ENCODE measurements at regions not wholly inside any gene's neighbourhood (a gene's known extent, or its start where the extent isn't known, plus 50 kb on each side); places are given as distances from the start of the nearest gene placed in this dataset.
"Not testable (repeated sequence)": the region's sequence is repeated elsewhere in the genome, so short reads cannot be mapped to it uniquely, and the experiment has no call there.

DNA sequence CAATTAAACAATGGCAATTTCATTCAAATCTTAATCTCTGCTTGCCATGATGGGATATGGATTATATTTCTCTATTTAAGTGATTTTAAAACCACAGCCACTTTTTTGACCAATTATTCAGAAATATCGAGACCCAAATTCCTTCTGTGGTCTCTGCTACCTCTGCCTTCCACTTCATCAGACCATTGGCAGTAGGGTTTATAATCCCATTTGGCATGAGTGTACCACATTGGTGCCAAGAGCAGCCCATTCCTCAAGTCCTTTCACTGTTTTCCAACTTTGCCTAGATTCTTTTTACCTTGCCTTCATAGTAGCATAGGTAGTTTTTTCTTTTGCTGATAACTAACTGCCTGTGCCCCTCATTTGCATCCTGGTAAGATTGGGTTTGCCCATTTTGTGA lies 319.9 kb downstream of the ARL4A start:
- DNase-seq: no peak

GRCh38 chr7:13009517-13009916 lies 322.1 kb downstream of the ARL4A start:
- DNase-seq: no peak

GRCh38 chr7:13014011-13014410 lies 326.6 kb downstream of the ARL4A start:
- DNase-seq: no peak

DNA sequence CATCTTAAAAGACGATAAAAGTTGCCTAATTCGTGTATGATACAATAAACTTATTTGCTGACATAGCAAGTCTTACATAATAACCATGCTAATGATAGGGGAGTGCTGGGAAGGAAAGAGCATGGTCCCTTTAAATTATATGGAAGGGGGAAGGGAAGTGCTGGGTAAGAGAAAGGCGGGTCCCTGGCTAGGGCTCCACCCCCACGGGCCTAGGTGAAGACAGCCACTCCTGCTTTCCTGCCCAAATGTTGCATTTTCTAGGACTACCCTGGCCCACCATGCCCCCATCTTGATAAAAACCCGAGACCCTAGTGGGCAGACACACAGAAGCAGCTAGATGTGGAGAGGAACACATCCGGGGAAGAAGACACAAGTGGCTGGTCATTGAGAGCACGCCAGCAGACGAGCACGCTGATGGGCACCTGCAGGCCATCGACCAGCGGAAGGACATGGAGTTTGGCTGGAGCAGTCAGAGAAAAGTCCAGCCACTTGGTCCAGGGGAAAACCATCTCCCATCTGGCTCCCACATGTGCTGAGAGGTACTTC lies 328.7 kb downstream of the ARL4A start:
- DNase-seq: no peak

- DNase-seq: no peak
Observed at GRCh38 chr7:13016592-13017332, 329.3 kb downstream of the ARL4A start.

DNA sequence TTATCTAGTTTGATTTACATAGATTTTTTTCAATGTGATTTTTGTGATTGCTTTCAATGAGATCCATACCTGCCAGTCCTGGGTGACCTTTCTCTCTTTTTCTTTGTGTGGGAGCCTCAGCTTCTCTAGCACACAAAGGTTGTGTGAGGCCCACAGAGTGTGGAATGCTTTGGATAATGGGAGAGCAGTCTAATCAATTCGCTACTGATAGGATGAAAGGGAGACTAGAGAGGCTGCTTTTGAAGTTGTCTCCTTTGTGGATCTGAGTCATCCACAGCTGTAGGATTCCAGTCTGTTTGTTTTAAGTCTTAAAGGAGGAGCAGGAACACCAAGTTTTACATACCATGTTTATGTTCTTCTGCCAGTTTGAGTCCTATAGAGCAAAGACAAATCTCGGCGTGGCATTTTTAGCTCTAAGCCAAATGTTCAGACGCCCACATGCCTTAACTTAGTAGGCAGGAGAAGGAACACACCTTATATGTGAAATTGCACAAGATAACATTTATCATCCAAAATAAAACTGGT lies 330.0 kb downstream of the ARL4A start:
- no peak for DNase-seq

DNA sequence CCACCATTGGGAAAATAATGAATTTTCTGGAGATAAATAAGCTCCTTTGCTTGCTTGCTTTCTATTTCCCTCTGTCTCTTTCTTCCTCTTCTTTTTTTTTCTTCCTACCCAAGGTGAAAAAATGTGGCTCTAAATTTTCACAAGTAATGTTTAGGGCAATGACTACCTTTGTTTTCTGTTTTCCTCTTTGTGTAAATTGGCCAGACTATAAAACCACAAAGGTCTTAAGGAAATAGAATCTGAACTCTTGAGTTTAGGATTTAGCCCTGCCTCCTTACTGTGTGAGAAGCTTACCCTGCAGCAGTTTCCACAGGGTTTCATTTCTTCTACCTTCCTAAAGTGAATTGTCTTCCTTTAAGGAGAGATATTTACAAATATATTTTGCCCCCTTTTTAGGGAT lies 330.4 kb downstream of the ARL4A start:
- no peak for DNase-seq

- no peak for DNase-seq
Observed at GRCh38 chr7:13021566-13022300, 334.3 kb downstream of the ARL4A start.

DNA sequence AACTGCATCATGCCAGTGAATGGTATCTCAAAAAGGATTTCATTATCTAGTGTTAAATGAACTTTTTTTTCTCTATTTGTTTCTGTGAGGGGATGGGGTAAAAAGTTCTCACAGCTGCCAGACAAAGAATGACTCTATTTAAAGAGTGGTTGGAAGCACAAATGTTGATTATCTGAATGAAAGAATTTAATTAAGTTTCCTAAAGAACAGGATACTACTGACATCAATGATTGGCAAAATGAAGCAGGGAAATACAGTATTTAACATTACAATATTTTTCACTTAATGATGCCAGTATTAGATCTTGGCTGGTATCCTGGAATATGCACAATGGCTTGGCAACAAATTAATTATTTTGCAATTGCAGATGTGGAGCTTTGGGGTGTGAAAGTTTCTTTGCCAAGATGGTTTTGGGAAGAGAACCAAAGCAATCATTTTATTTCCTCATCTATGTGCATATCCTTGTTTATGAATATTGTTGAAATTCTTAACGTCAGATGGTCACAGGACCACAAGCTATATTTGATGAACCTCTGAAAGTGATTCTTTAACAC lies 336.8 kb downstream of the ARL4A start:
- no peak for DNase-seq

- not testable (repeated sequence) for DNase-seq
Observed at GRCh38 chr7:13025043-13025442, 337.6 kb downstream of the ARL4A start.

GRCh38 chr7:13027321-13027720 lies 339.9 kb downstream of the ARL4A start:
- no peak for DNase-seq

DNA sequence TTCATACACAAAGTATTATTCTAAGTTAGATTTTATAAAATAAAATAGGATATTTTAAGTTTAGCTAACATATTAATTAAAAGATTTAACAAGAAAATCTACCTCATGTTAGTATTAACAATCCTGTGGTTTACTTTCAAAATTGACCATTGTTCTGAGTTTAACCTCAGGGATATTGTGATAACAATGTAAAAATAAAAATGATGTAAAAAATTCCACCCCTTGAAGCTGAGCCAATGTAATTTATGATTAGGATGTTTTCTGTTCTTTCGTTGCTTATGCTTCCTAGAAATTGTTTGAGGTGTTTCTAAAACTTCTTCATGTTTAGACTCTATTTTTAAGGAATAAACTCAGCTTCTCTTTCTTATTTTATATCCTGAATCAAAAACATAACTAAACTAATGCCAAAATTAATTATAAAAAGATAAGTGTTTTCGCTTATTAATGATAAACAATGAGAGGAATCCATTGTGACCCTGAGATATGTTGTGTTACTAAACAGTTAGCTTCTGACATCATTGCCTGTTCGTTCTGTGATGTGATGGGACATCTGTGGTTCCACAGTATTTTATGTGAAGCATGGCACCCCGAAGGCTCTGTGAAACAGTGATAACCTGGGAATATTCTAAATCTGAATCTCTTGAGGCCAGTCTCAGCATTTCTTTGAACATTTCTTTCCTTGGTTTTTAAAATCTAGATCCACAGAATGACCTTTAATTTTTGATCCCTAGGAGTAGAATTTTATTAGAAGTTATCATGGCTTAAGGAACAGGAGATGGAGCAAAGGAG lies 340.8 kb downstream of the ARL4A start:
- no peak for DNase-seq

- no peak for DNase-seq
Observed at GRCh38 chr7:13028825-13029099, 341.3 kb downstream of the ARL4A start.

- no peak for DNase-seq
Observed at GRCh38 chr7:13031468-13031867, 344.0 kb downstream of the ARL4A start.

DNA sequence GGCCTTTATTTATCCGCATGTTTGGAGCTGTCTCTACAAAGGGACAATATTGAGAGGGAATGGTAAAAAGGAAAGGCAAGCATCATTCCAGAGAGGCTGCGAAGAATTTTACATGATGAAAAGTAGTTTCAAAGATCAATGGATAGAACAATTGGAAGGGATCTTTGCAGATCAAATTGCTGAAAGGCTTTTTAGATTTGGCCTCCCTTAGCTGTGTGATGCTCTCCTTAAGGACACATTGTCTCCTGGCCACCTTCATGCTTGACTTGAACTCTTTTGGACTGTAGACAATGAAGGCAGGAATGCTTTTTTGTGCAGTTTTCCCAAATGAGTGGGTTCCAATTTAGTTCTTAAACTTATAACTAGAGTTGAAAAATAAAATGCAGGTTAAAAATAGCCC lies 344.7 kb downstream of the ARL4A start:
- DNase-seq: no peak

GRCh38 chr7:13032576-13032975 lies 345.1 kb downstream of the ARL4A start:
- DNase-seq: no peak

GRCh38 chr7:13034693-13035092 lies 347.3 kb downstream of the ARL4A start:
- no peak for DNase-seq

DNA sequence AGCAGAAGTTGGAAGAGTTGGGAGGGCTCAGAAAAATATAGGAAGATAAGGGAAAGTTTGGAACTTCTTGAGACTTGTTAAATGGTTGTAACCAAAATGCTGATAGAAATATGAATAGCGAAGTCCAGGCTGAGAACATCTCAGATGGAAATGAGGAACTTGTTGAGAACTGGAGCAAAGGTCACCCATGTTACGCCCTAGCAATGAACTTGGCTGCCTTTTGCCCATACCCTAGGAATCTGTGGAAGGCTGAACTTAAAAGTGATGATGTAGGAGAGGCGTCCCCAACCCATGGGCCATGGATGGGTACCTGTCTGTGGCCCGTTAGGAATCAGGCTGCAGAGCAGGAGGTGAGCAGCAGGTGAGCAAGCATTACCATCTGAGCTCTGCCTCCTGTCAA lies 347.8 kb downstream of the ARL4A start:
- no peak for DNase-seq

DNA sequence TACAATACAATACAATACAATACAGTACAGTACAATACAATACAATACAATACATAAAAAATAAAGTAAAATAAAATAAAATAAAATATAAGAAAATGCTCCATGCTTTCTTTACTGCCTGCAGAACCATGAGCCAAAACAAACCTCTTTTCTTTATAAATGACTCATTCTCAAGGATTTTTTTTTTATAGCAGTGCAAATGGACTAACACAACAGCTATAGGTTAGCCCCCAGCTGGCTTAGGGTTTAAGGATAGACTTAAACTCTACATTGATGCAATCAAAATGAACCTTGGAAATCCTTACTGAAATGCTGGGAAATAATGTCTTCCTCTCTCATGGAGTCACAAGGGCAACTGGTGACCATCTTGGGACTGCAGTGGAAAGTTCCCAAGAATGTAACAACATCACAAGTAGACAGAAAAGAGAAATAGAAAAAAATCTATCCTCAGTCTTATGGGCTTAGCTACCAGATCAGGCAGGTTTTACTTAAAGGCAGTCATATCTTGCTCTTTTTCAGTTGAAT lies 348.9 kb downstream of the ARL4A start:
- DNase-seq: no peak

GRCh38 chr7:13037216-13037615 lies 349.8 kb downstream of the ARL4A start:
- DNase-seq: no peak

GRCh38 chr7:13041368-13041988 lies 354.0 kb downstream of the ARL4A start:
- DNase-seq: no peak

- DNase-seq: no peak
Observed at GRCh38 chr7:13042605-13043236, 355.3 kb downstream of the ARL4A start.
